ENCODE measurements at regions not wholly inside any gene's neighbourhood (a gene's known extent, or its start where the extent isn't known, plus 50 kb on each side); places are given as distances from the start of the nearest gene placed in this dataset.

GRCh38 chr12:62135553-62136200 lies 124.5 kb upstream of the USP15 start:
- Histone ChIP-seq H3K4me1 (ENCODE audit: insufficient read depth, low read length) (no peaks in the 10 kb centered on the region), H3K4me3 (ENCODE audit: low read length) (no peak overlapping the region), H3K36me3 (ENCODE audit: insufficient read depth, low read depth, low read length) (no peaks in the 10 kb centered on the region), H3K27ac (ENCODE audit: low read length) (no peak overlapping the region), H3K9me3 (ENCODE audit: insufficient read depth, low read depth, low read length) (no peaks in the 10 kb centered on the region), H3K9ac (ENCODE audit: low read depth, low read length) (no peak overlapping the region), H3K27me3 (ENCODE audit: insufficient read depth, low read length) (no peaks in the 10 kb centered on the region)

GRCh38 chr12:62136496-62136895 lies 123.7 kb upstream of the USP15 start:
- H3K9ac ChIP-seq (ENCODE audit: low read depth, low read length), result no peak overlapping the region
- H3K4me3 ChIP-seq (ENCODE audit: low read length), result no peak overlapping the region
- H3K4me1 ChIP-seq (ENCODE audit: insufficient read depth, low read length), result no peaks in the 10 kb centered on the region
- H3K36me3 ChIP-seq (ENCODE audit: insufficient read depth, low read depth, low read length), result no peaks in the 10 kb centered on the region
- H3K27ac ChIP-seq (ENCODE audit: low read length), result no peak overlapping the region
- H3K9me3 ChIP-seq (ENCODE audit: insufficient read depth, low read depth, low read length), result no peaks in the 10 kb centered on the region
- H3K27me3 ChIP-seq (ENCODE audit: insufficient read depth, low read length), result no peaks in the 10 kb centered on the region

GRCh38 chr12:62138527-62138926 lies 121.7 kb upstream of the USP15 start:
- no peak overlapping the region for H3K27ac ChIP-seq (ENCODE audit: low read length)
- no peaks in the 10 kb centered on the region for H3K36me3 ChIP-seq (ENCODE audit: insufficient read depth, low read depth, low read length)
- H3K4me3 ChIP-seq (ENCODE audit: low read length), result no peak overlapping the region
- H3K4me1 ChIP-seq (ENCODE audit: insufficient read depth, low read length), result no peaks in the 10 kb centered on the region
- H3K9me3 ChIP-seq (ENCODE audit: insufficient read depth, low read depth, low read length), result no peaks in the 10 kb centered on the region
- H3K9ac ChIP-seq (ENCODE audit: low read depth, low read length), result no peak overlapping the region
- no peaks in the 10 kb centered on the region for H3K27me3 ChIP-seq (ENCODE audit: insufficient read depth, low read length)

GRCh38 chr12:62146318-62146717 lies 113.9 kb upstream of the USP15 start:
- H3K27me3 ChIP-seq (ENCODE audit: insufficient read depth, low read length), result no peaks in the 10 kb centered on the region
- H3K27ac ChIP-seq (ENCODE audit: low read length), result no peak overlapping the region
- H3K9ac ChIP-seq (ENCODE audit: low read depth, low read length), result no peak overlapping the region
- H3K9me3 ChIP-seq (ENCODE audit: insufficient read depth, low read depth, low read length), result no peaks in the 10 kb centered on the region
- no peak overlapping the region for H3K4me3 ChIP-seq (ENCODE audit: low read length)
- no peaks in the 10 kb centered on the region for H3K4me1 ChIP-seq (ENCODE audit: insufficient read depth, low read length)
- H3K36me3 ChIP-seq (ENCODE audit: insufficient read depth, low read depth, low read length), result no peaks in the 10 kb centered on the region

GRCh38 chr12:62158013-62158412 lies 102.2 kb upstream of the USP15 start:
- Histone ChIP-seq H3K4me1 (ENCODE audit: insufficient read depth, low read length) (no peaks in the 10 kb centered on the region), H3K36me3 (ENCODE audit: insufficient read depth, low read depth, low read length) (no peaks in the 10 kb centered on the region), H3K9ac (ENCODE audit: low read depth, low read length) (no peak overlapping the region), H3K27ac (ENCODE audit: low read length) (no peak overlapping the region), H3K9me3 (ENCODE audit: insufficient read depth, low read depth, low read length) (no peaks in the 10 kb centered on the region), H3K4me3 (ENCODE audit: low read length) (no peak overlapping the region), H3K27me3 (ENCODE audit: insufficient read depth, low read length) (no peaks in the 10 kb centered on the region)

GRCh38 chr12:62158461-62159360 lies 101.5 kb upstream of the USP15 start:
- H3K4me3 ChIP-seq (ENCODE audit: low read length), result no peak overlapping the region
- H3K36me3 ChIP-seq (ENCODE audit: insufficient read depth, low read depth, low read length), result no peaks in the 10 kb centered on the region
- no peaks in the 10 kb centered on the region for H3K9me3 ChIP-seq (ENCODE audit: insufficient read depth, low read depth, low read length)
- no peak overlapping the region for H3K27ac ChIP-seq (ENCODE audit: low read length)
- no peaks in the 10 kb centered on the region for H3K27me3 ChIP-seq (ENCODE audit: insufficient read depth, low read length)
- no peak overlapping the region for H3K9ac ChIP-seq (ENCODE audit: low read depth, low read length)
- no peaks in the 10 kb centered on the region for H3K4me1 ChIP-seq (ENCODE audit: insufficient read depth, low read length)

- H3K4me1 ChIP-seq (ENCODE audit: insufficient read depth, low read length), result no peaks in the 10 kb centered on the region
- no peaks in the 10 kb centered on the region for H3K9me3 ChIP-seq (ENCODE audit: insufficient read depth, low read depth, low read length)
- H3K27me3 ChIP-seq (ENCODE audit: insufficient read depth, low read length), result no peaks in the 10 kb centered on the region
- H3K4me3 ChIP-seq (ENCODE audit: low read length), result no peak overlapping the region
- no peak overlapping the region for H3K9ac ChIP-seq (ENCODE audit: low read depth, low read length)
- no peaks in the 10 kb centered on the region for H3K36me3 ChIP-seq (ENCODE audit: insufficient read depth, low read depth, low read length)
- H3K27ac ChIP-seq (ENCODE audit: low read length), result no peak overlapping the region
These were observed 98.0 kb upstream of the USP15 start for GRCh38 chr12:62162214-62162613.

- no peaks in the 10 kb centered on the region for H3K27me3 ChIP-seq (ENCODE audit: insufficient read depth, low read length)
- no peak overlapping the region for H3K27ac ChIP-seq (ENCODE audit: low read length)
- no peak overlapping the region for H3K4me3 ChIP-seq (ENCODE audit: low read length)
- no peaks in the 10 kb centered on the region for H3K36me3 ChIP-seq (ENCODE audit: insufficient read depth, low read depth, low read length)
- no peaks in the 10 kb centered on the region for H3K9me3 ChIP-seq (ENCODE audit: insufficient read depth, low read depth, low read length)
- H3K4me1 ChIP-seq (ENCODE audit: insufficient read depth, low read length), result no peaks in the 10 kb centered on the region
- no peak overlapping the region for H3K9ac ChIP-seq (ENCODE audit: low read depth, low read length)
These were observed 96.8 kb upstream of the USP15 start for GRCh38 chr12:62163368-62163767.

- no peaks in the 10 kb centered on the region for H3K36me3 ChIP-seq (ENCODE audit: insufficient read depth, low read depth, low read length)
- H3K9me3 ChIP-seq (ENCODE audit: insufficient read depth, low read depth, low read length), result no peaks in the 10 kb centered on the region
- no peak overlapping the region for H3K9ac ChIP-seq (ENCODE audit: low read depth, low read length)
- no peak overlapping the region for H3K4me3 ChIP-seq (ENCODE audit: low read length)
- H3K27ac ChIP-seq (ENCODE audit: low read length), result no peak overlapping the region
- no peaks in the 10 kb centered on the region for H3K27me3 ChIP-seq (ENCODE audit: insufficient read depth, low read length)
- no peaks in the 10 kb centered on the region for H3K4me1 ChIP-seq (ENCODE audit: insufficient read depth, low read length)
These were observed 96.2 kb upstream of the USP15 start for GRCh38 chr12:62164036-62164435.

- Histone ChIP-seq H3K9ac (ENCODE audit: low read depth, low read length) (no peak overlapping the region), H3K4me1 (ENCODE audit: insufficient read depth, low read length) (no peaks in the 10 kb centered on the region), H3K27ac (ENCODE audit: low read length) (no peak overlapping the region), H3K36me3 (ENCODE audit: insufficient read depth, low read depth, low read length) (no peaks in the 10 kb centered on the region), H3K27me3 (ENCODE audit: insufficient read depth, low read length) (no peaks in the 10 kb centered on the region), H3K9me3 (ENCODE audit: insufficient read depth, low read depth, low read length) (no peaks in the 10 kb centered on the region), H3K4me3 (ENCODE audit: low read length) (no peak overlapping the region)
These were observed 93.7 kb upstream of the USP15 start for GRCh38 chr12:62166525-62166924.

GRCh38 chr12:62168411-62168810 lies 91.8 kb upstream of the USP15 start:
- Histone ChIP-seq H3K27me3 (ENCODE audit: insufficient read depth, low read length) (no peaks in the 10 kb centered on the region), H3K27ac (ENCODE audit: low read length) (no peak overlapping the region), H3K4me1 (ENCODE audit: insufficient read depth, low read length) (no peaks in the 10 kb centered on the region), H3K36me3 (ENCODE audit: insufficient read depth, low read depth, low read length) (no peaks in the 10 kb centered on the region), H3K9ac (ENCODE audit: low read depth, low read length) (no peak overlapping the region), H3K4me3 (ENCODE audit: low read length) (no peak overlapping the region), H3K9me3 (ENCODE audit: insufficient read depth, low read depth, low read length) (no peaks in the 10 kb centered on the region)

- no peaks in the 10 kb centered on the region for H3K27me3 ChIP-seq (ENCODE audit: insufficient read depth, low read length)
These were observed 90.0 kb upstream of the USP15 start for GRCh38 chr12:62170241-62170640.

More at GRCh38 chr12:62170241-62170640, 90.0 kb upstream of the USP15 start:
- Histone ChIP-seq H3K4me1 (ENCODE audit: insufficient read depth, low read length) (no peaks in the 10 kb centered on the region), H3K9ac (ENCODE audit: low read depth, low read length) (no peak overlapping the region), H3K9me3 (ENCODE audit: insufficient read depth, low read depth, low read length) (no peaks in the 10 kb centered on the region), H3K27ac (ENCODE audit: low read length) (no peak overlapping the region), H3K4me3 (ENCODE audit: low read length) (no peak overlapping the region), H3K36me3 (ENCODE audit: insufficient read depth, low read depth, low read length) (no peaks in the 10 kb centered on the region)

All from iPS-20b (cell line).